ENCODE measurements at regions not wholly inside any gene's neighbourhood (a gene's known extent, or its start where the extent isn't known, plus 50 kb on each side); places are given as distances from the start of the nearest gene placed in this dataset.

- TF ChIP-seq CTCF (IDR thresholded peaks at IDR 0.05; ENCODE audit: low read length) (peak; percentile 82), EZH2 (IDR thresholded peaks at IDR 0.05; ENCODE audit: borderline replicate concordance, low read length) (no peak)
These were observed 59.8 kb upstream of the DEK start for GRCh38 chr6:18323935-18324705.

Data from OCI-LY1 (cell line).